ENCODE measurements at regions not wholly inside any gene's neighbourhood (a gene's known extent, or its start where the extent isn't known, plus 50 kb on each side); places are given as distances from the start of the nearest gene placed in this dataset.
"Not testable (repeated sequence)": the region's sequence is repeated elsewhere in the genome, so short reads cannot be mapped to it uniquely, and the experiment has no call there.

DNA sequence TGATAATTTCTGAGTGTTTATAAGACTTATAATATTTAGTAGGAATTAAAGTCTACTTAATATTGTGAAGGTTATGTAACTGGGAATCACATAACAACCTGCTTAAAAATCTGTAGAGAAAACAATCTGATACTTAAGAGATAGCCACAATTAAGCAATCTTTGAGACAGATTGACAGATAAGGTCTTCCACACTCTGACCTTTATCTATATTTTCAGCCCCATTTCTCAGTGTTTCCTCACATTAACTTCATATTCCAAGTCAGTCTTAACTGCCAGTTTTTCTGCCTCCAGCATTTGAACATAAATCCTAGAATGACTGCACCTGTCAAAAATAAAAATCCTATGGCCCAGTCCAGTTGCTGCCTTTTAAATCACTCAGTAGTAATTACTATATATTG, 423.2 kb downstream of the PYDC2 start:
- DNase-seq = no peak

DNA sequence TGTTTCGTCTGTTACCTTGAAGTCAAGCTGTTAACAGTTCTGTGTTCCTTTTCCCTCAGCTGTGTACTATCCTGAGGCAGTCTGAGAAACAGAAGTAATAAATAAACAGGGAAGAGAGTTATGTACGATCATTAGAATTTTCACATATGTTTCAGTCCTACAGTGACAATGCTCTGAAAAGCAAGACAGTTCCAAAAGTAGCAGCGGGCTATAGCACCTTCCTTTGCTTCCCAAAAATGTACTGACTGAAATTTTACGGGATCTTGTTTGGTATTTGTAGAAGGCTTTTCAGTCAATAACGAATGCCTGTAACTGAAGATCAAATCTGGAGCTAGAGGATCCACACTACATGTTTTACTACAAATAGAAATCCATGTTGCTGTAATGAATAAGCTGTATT, 428.1 kb downstream of the PYDC2 start:
- DNase-seq = no peak

DNA sequence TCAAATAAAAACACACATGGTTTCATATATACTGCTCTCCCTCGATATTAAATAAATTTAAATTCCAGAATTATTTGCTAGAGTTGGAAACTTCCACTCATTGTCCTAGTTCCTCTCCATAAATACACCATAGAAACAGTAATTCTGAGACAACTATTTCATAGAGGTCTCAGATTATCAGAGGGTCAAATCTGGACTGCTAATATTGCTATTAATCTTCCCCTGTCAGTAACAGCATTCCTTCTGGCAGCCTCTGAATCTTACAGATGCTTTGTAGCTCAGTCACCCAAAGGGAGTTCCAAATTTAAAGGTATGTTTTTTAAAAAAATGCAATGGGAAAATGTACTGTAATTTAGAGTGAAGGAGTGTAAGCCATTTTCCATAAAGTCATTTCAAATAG, 428.8 kb downstream of the PYDC2 start:
- DNase-seq = no peak

DNA sequence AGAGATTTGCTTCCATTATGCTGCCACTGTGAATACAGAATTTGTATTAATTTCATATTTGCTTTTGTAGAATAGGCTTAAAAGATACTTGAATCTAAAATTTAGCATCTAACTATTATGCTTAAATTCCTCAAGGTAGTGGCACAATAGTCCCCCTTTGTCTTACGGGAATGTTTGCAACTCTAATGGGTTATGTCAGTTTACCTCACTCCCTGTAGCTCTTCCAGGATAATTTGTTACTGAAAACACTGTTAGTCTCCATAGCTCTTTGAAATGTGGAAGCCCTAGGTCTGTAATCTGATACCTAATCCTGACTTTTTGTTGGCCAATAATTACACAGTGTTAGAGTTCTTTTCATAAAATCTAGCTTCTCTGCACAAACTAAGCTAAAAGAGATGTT, 433.4 kb downstream of the PYDC2 start:
- no peak for DNase-seq

DNA sequence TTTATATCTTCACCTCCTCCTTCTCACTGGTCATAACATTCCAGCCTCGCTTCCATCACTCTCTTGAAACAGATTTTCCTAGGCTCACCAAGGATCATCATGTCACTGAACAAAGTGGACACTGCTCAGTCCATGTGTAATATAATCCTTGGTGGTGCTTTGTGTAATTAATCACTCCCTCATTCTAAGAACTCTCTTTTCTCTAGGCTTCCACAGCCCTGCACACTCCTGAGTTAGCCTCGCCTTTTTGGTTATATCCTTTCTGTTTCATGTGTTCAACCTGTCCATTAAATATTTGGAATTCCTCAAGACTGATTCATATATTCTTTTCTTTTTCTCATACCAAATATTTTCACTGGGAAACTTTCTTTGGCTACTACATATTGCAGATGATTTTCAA, 440.8 kb downstream of the PYDC2 start:
- DNase-seq = no peak

DNA sequence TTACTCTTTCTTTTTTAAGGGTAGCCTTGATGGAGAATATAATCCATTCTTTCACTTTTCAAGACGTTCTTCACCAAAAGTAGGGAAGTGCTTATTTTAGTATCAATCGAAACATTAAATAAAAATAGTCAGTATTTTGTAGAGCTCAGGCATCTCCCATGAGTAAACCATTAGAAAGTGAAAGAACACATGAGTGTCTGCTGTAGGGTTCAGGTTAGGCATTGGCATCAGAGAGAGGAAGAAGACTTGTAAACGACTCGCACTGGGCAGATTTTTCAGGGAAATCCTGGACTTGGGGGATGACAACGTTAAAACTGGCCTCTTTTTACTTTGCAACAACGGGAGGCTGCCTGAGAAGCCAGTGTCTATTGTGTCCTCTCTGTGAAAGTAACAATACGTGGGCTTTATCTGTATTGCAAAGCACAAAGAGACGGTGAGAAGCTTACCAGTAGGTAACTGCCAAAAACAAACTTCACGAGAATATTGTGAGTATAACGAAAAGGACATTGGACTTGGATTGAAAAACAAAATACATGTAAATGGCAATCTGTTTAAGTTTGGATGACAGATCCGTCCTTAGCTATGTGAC, 451.7 kb downstream of the PYDC2 start:
- no peak for DNase-seq

DNA sequence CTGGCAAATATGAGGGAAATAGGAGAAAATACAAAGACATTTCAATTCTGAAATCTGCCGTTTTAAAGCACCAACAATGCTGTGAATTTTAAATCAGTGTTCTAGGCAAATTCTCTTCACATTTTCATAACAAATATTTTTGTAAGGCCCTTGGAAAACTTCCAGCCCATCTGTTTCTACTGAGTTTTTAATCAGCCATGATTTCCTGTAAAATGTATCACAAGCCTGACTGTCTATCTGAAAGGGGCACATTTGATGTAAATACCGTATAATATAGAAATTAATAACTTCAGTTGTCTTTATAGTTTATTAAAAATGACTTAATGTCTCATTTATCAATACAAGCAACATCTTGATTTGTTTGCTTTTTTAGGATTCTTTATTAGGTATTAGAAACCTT, 454.7 kb downstream of the PYDC2 start:
- no peak for DNase-seq

DNA sequence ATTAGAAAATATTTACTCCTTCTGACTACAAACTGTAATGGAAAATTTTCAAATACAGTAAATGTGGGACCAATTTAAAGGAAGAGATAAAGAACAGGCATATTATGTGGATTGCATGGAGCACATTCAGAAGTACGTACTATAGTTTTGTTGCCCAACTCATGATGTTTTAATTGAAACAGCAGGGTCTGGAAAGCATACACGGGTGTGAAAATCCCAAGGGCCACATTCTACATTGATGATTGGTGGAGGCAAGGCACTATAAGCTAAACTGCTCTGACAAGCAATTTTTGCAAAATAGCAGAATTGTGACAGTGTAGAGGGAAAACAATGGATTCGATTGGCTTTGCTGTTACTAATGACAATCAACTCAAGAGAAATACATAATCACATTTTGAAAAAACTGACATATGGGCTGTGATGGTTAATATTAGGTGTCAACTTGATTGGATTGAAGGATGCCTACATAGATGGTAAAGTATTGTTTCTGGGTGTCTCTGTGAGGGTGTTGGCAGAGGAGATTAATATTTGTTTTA, 458.6 kb downstream of the PYDC2 start:
- no peak for DNase-seq

DNA sequence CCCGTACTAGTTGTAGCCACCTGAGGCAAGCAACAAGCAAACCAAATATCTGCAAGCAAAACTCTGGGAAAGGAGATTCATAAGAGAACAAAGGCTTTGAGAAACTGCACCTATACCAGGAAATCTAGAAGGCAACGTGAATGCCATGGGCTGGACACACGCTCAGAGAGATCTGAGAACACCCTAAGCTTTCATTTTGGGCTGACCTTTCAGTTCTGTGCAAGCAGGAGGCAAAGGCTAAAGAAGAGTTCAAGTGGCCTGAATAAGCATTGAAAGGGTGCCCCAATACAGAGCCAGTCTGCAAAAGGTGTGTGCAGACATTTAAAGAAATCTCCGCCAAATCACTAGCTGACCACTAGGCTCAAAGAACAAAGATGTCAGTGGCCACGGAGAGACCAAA, 461.6 kb downstream of the PYDC2 start:
- DNase-seq = no peak

DNA sequence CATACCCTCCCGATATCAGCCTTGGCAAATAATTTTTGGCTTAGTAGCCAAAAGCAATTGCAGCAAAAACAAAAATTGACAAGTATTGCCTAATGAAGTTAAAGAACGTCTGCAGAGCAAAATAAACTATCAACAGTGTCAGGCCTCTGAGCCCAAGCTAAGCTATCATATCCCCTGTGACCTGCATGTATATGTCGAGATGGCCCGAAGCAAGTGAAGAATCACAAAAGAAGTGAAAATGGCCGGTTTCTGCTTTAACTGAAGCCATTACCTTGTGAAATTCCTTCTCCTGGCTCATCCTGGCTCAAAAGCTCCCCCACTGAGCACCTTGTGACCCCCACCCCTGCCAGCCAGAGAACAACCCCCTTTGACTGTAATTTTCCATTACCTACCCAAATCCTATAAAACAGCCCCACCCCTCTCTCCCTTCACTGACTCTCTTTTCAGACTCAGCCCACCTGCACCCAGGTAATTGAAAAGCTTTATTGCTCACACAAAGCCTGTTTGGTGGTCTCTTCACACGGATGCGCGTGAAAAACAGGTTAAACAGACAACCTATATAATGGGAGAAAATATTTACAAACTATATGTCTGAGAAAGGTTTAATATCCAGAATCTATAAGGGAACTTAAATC, 466.3 kb downstream of the PYDC2 start:
- not testable (repeated sequence) for DNase-seq

DNA sequence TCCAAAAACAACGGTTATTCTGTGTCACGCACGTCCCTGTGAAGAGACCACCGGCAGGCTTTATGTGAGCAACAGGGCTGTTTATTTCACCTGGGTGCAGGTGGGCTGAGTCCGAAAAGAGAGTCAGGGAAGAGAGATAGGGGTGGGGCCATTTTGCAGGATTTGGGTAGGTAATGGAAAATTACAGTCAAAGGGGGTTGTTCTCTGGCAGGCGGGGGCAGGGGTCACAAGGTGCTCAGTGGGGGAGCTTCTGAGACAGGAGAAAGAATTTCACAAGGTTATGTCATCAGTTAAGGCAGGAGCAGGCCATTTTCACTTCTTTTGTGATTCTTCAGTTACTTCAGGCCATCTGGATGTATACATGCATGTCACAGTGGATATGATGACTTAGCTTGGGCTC, 467.0 kb downstream of the PYDC2 start:
- DNase-seq = not testable (repeated sequence)

DNA sequence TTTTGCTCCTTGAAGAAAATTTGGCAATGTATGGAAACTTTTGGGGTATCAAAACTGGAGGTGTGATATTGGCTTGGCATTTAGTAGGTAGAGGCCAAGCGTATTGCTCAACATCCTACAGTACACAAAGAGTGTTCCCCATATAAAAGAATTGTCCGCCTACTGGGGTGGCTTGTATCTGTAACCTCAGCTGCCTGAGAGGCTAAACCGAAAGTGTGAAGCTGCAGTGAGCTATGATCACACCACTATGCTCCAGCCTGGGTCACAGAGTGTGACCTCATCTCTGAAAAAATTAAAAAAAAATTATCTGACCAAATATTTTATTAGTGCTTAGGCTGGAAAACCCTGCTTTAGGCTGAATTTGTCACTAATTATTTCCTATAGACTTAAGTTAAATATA, 483.9 kb downstream of the PYDC2 start:
- DNase-seq = no peak

DNA sequence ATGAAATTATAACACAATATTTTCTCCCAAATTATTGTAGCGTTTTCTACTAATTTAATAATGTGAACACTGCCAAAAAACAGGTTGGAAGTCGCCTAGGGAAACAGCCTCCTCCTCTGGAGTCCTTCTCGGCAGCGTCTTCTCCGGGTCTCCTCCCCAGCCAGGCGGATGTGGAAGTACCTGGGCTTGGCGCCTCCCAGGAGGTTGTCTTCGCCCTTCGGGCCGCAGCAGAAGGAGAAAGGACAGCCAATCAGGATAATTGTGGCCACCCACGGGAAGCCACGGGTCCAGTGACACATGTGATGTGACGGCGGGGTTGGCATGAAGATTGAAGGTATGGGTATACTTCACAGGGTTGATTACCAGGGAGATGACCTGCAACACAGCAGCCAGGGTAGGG, 491.2 kb downstream of the PYDC2 start:
- no peak for DNase-seq

DNA sequence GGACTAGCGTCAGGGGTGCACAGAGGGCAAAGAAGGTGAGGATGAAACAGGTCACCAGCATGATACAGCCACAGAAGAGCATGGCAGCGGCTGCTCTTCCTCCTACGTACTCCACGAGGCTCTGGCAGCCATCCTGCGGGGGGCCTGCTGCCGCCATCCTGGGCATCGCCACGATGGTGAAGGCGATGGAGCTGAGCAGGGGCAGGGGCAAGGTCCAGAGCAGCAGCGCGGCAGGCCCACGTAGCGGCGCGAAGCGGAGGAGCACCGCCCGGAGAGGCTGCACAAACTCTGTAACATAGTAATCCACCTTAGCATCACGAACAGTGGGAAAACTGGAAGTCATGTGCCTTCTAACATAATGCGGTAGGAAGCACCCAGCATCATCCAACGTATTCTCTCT, 491.6 kb downstream of the PYDC2 start:
- no peak for DNase-seq

DNA sequence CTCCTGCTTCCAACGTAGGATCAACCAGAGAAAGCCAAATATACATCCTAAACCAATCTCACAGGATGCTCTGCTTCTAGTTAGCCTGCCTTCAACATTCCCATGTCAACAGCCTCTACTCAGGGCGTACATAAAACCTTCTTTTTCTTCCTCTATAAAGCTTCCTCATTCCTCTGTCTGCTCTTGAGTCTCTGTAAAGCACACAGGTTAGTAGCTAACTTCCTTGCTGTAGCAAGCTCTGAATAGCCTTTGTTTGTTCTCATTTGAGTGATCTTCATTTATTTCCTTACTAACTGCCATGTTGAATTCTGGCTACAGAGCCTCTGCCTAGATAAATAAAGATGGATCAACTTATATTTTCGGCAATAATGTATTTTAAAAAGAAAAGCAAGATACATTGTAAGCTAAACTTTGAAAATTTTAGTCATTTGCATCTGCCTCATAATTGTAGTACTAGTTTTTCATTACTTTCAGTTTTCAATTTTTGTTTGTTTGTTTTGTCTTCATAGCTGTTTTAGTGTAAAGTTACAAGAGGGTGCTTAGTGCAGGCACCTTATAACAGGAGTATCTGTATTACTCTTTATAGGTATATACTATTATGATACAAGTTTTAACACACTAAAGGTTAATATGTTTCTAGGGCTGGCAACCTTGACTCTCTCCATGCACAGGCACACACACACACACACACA, 498.2 kb downstream of the PYDC2 start:
- DNase-seq = peak; percentile 38

DNA sequence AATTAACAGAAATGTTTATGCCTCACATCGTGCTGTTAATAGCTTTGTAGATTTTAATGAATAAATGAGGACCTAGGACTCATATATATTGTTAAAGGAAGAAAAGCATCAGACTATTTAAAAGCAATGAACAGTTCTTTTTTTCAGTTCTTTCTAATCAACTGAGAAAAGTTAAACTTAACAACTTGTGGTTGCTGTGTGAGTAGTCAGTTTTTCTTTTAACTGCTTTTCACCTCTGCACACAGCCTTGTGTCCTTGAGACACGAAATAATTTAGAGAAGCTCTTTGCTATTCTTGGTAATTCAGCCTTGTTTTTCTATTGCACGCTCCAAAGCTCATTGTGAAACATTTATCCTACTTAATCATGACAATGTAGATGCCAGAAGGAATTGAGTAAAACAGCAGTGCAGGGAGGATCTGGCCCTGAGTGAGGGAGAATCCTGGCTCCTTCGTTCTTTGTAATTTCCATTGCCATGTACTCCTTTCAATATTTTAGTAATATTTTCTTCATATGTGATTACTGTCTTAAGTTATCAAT, 499.0 kb downstream of the PYDC2 start:
- DNase-seq = no peak

DNA sequence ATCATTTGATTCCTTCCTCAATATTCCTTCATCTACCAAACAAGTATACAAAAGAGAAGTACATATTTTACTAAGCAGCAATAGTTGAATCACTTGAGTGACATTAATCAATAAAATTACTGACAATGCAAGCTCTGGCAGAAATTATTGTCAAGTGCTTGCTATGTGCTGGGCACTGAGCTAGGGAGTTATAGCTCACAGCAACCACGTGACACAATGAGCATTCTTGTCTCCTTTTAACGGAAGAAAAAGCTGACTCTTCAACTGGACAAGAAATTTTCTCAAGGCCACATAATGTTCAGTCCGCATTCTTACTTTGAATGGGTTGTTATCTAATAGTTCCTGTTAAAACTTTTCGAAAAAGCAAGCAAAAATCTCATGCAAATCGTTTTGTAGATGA, 500.1 kb downstream of the PYDC2 start:
- no peak for DNase-seq

DNA sequence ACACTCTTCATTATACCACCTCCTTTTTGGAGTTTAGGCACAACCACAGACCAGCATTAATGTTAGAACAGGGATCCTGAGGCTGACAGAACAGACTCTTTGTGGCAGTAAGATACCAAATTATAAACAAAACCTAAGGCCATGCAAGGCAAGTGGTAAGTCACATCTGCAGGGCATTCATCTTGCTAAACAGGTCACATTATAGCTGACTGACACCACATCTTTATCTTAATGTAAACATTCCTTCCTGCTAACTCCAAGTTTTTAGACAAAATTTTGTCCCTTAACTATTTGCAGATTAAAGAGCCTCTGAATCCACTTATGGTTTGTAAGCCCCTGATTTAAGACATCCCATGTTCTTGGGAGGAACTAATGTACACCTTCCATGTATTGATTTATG, 500.6 kb downstream of the PYDC2 start:
- no peak for DNase-seq

DNA sequence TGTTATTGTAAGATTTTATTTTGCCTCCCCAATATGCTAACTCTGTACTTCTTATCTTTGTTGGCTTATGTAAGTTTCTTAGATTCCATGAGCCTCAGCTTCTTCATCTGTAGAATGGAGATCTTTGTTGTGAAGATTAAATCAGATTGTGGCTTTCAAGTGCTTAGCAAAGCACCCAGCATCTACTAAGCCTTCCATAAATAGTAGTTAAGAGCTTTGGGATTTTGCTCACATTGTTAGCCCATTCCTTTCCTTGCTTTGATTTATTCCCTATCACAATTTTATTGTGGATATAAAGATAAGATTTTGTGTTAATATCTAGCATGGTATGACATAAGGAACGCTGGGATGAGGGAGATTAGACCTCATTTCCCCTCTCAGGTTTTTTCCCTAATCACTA, 501.4 kb downstream of the PYDC2 start:
- DNase-seq = no peak

DNA sequence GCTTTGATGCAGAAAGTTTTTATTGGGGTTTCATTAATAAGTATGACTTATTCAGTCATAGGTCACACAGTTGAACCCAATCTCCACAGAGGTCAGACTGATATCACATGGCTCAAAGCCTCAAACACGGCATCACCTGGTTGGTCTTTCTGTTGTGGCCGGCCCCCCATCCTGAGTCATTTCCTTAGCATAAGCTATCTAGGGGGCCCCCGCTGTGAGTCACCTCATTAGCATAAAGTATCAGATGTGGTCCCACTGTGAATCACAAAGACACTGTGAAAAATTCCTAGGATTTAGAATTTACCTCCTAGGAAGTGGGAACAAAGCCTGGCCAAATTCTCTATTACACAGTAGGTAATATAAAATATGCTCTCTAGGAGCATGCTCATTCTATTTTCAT, 502.2 kb downstream of the PYDC2 start:
- no peak for DNase-seq

DNA sequence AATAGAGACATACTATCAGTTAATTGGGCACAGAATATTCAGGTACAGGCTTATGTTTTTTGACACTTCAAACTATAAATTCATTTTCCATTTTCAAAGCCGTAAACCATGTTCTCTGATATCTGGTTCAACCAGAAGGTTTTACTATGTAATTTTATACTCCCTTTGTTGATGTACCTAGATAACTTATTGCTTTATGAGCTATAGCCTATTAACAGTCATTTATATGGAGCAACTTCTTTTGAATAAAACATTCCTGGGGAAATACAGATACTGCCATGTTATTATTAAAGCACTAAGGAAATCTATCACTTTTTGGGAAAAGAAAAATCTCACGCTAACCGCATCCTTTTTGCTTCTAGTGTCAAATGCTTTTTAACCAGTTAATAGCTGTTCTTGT, 505.6 kb downstream of the PYDC2 start:
- DNase-seq = no peak

DNA sequence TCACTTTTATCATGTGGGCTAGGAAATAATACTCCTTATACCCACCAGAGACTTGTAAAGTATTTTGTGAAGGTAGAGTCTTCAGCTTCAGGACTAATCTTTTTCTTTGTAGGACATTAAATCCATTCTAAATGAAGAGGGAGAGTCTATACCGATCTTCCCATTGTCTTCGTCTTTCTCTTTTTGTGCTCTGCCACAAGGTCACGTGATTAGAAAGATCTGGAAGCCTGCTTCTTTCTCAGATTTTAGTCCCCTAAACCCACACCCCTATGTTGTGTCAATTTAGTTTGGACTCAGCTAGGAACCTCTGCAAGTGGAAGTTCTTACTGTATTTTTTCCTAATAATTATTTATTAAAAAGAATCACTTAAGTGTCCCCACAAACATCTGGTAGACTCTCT, 507.3 kb downstream of the PYDC2 start:
- DNase-seq = no peak

DNA sequence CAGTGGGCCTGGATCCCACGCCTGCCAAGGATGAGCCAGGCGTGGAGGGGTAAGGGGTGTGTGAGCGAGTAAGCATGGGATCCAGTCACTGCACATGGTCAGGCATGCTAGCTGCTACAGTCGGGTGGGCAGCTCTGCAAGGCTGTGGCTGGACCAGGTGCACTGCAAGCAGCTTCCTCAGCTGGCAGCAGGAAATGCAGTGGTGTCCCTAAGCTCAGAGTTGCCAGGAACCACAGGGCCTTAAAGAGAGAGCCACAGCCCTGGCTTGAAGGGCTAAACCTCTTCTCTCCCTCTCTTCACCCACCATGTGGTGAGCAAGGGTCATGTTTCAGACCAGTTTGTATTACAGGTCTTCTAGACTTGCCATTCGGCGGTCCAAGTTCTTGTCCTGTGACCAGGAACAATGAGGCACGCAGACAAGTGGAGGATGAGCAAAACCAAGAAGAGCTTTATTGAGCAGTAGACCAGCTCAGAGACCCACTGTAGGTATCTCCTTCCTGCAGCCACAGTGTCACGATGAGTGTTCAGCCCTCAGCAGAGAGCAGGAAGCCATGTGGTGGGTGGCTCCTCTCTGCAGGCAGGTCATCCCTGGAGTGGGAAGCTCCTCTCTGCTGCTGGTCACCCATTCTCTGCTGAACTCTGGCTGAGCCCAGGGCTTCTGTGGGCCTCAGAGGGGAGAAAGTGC, 511.9 kb downstream of the PYDC2 start:
- DNase-seq = peak; percentile 7

DNA sequence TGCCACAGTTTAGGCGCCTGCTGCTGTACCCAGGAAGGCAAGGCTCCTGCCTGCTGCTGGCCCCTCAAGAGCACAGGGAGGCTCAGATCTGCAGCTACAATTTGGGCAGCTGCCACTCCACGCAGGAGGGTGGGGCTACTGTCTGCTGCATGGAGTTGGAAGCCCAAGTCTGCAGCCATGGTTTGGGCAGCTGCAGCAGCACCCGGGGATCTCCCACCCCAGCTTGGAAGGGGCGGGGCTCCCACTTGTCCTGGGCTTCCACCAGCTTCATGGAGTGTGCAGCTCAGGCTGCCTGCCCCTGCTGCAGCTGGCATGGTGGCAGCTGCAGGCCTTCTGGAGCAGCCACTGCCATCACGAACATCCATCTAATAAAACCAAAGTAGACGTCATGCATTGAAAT, 512.9 kb downstream of the PYDC2 start:
- peak; percentile 14 for DNase-seq

Measured in NCI-H510A treated with DMSO at 0.1 percent for 48 hours (cell line).